Stimulated activated memory B cell treated with anti-CD40 and anti-IgM and Interleukin-4, amounts not matched to agents 10 μg/mL and 1 μg/mL and 100 μg/mL, for 72 hours (primary cell): ENCODE measurements at regions not wholly inside any gene's neighbourhood (a gene's known extent, or its start where the extent isn't known, plus 50 kb on each side); places are given as distances from the start of the nearest gene placed in this dataset.
"Not testable (repeated sequence)": the region's sequence is repeated elsewhere in the genome, so short reads cannot be mapped to it uniquely, and the experiment has no call there.

Experiments used
- ATAC-seq: fragments of 150-1000 bp; cut with Tn5 transposase; 2 replicates; pipeline ENCODE4 v1.10.0; 2021
- H3K27ac Mint-ChIP-seq: one replicate; pipeline ENCODE4 v1.8.0; 2022; ENCODE audit warnings: mild to moderate bottlenecking, mixed read lengths
- H3K27me3 Mint-ChIP-seq: one replicate; pipeline ENCODE4 v1.8.0; 2022; ENCODE audit warnings: mixed read lengths
- H3K36me3 Mint-ChIP-seq: one replicate; pipeline ENCODE4 v1.8.0; 2022; ENCODE audit warnings: mixed read lengths
- H3K4me1 Mint-ChIP-seq: one replicate; pipeline ENCODE4 v1.8.0; 2022; ENCODE audit warnings: mixed read lengths
- H3K4me3 Mint-ChIP-seq: one replicate; pipeline ENCODE4 v1.8.0; 2022; ENCODE audit warnings: mild to moderate bottlenecking, moderate library complexity, mixed read lengths
- H3K9me3 Mint-ChIP-seq: one replicate; pipeline ENCODE4 v1.8.0; 2022; ENCODE audit warnings: mixed read lengths

DNA sequence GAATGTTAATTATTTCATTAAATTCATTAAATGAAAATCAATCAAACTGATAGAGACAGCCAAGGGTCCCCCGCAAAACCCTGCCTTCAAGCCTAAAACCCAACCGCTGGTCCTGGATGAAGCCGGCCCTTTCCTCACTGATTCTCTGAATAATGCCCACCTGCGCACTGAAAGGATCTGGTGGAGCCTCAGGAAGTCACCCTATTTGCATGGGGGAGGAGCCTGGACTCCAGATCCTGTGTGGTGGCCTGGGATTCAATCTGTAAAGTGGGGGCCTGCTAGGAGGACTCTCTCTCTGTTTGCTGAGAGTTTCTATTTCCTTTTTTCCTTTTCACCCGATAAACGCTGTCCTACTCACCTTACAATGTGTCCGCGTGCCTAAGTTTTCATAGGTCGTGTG, 97.9 kb upstream of the ADAMTS3 start:
- Mint-ChIP-seq H3K9me3 (no peaks in the 10 kb centered on the region), H3K27ac (no peak overlapping the region), H3K4me3 (no peak overlapping the region), H3K27me3 (peaks cover 15% of the 10 kb centered on the region), H3K4me1 (no peaks in the 10 kb centered on the region), H3K36me3 (no peaks in the 10 kb centered on the region)
- ATAC-seq, result no peak

DNA sequence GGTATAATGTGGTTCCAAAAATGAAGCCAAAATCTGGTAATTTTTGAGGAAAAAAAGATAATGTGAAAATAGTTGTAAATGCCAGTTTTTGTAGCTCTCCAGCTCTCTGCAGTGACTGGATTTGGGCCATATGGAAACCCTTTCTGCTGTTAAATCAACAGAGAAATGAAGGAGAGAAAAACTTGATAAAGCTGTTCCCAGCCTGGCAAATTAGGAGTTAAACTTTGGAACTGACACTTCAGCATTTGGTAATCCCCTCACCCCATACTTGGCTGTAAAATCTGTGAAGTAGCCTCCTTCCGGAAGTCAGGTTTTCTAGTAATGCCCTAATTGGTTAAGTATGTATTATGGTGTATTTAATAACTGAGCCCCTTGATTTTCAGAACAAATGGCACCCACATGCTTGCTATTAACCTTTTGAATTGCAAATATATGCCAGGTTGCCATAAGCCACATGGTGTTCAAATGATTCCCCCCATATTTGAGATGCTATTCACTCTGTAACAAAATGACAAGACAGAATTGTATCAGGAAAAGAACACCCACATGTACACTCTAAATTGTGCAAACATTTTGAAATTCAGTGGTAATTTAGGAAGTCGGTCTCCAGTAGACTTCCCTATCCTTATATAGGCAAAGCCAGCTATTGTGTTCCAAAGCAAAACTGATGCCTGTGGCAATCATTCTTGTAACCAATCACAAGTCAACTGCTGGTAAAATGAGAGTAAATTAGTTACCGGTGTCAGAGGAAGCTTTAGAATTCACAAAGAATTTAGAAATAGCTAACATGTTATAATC, 96.3 kb upstream of the ADAMTS3 start:
- Mint-ChIP-seq H3K9me3 (no peaks in the 10 kb centered on the region), H3K27me3 (peaks cover 15% of the 10 kb centered on the region), H3K27ac (no peak overlapping the region), H3K36me3 (no peaks in the 10 kb centered on the region), H3K4me3 (no peak overlapping the region), H3K4me1 (no peaks in the 10 kb centered on the region)
- no peak for ATAC-seq

DNA sequence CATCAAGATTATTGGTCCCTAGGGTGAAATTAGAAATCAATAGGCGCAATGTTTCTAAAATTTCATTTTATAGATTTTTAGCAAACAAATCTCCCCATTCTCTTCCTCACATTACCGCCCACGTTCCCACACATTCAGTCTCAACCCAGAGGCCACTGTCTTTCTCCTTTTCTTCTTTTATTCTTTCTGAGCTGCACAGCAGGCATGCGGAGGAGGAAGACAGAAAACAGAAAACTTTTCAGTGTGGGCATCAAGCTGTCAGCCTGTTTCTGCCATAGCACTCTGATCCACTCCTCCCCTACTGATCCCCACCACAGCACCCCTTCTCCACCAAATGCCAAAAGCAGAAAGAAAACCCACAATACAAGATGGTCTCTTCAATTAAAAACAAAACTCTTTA, 94.8 kb upstream of the ADAMTS3 start:
- no peaks in the 10 kb centered on the region for H3K4me1 Mint-ChIP-seq
- no peaks in the 10 kb centered on the region for H3K9me3 Mint-ChIP-seq
- peaks cover 15% of the 10 kb centered on the region for H3K27me3 Mint-ChIP-seq
- no peak overlapping the region for H3K4me3 Mint-ChIP-seq
- ATAC-seq, result no peak
- no peak overlapping the region for H3K27ac Mint-ChIP-seq
- H3K36me3 Mint-ChIP-seq, result no peaks in the 10 kb centered on the region

DNA sequence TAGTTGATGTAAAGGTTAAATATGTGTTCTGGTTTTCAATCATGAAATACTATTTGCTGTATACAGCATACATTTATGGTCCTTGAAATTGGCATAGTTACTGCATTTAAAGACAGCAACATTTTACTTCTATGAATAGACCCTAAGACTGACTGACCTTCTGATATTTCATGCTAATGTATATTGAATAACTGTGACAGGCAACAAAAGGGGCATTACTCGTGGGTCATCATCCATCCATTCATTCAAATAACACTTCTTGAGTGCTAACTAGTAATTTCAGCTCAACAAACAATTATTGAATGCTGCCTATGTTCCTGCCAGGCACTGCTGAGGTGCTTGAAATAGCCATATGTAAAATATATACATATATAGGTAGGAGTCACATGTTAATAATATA, 92.8 kb upstream of the ADAMTS3 start:
- Mint-ChIP-seq H3K27me3 (peaks cover 15% of the 10 kb centered on the region), H3K36me3 (no peaks in the 10 kb centered on the region), H3K27ac (no peak overlapping the region), H3K4me1 (no peaks in the 10 kb centered on the region), H3K4me3 (no peak overlapping the region), H3K9me3 (no peaks in the 10 kb centered on the region)
- no peak for ATAC-seq

GRCh38 chr4:72641611-72642010, 72.6 kb upstream of the ADAMTS3 start:
- ATAC-seq, result peak; percentile 27
- no peak overlapping the region for H3K4me3 Mint-ChIP-seq

DNA sequence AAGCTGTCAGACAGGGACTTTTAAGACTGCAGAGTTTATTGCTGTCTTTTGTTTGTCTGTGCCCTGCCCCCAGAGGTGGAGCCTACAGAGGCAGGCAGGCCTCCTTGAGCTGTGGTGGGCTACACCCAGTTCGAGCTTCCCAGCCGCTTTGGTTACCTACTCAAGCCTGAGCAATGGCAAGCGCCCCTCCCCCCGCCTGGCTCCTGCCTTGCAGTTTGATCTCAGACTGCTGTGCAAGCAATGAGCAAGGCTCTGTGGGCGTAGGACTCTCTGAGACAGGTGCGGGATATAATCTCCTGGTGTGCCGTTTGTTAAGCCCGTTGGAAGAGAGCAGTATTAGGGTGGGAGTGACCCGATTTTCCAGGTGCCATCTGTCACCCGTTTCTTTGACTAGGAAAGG, 67.8 kb upstream of the ADAMTS3 start:
- not testable (repeated sequence) for ATAC-seq, H3K36me3 Mint-ChIP-seq, H3K9me3 Mint-ChIP-seq, H3K27me3 Mint-ChIP-seq, H3K4me3 Mint-ChIP-seq, H3K4me1 Mint-ChIP-seq, H3K27ac Mint-ChIP-seq

More at GRCh38 chr4:72641611-72642010, 72.6 kb upstream of the ADAMTS3 start:
- no peaks in the 10 kb centered on the region for H3K27me3 Mint-ChIP-seq
- no peaks in the 10 kb centered on the region for H3K4me1 Mint-ChIP-seq
- H3K27ac Mint-ChIP-seq, result no peak overlapping the region
- H3K9me3 Mint-ChIP-seq, result peaks cover 3% of the 10 kb centered on the region
- no peaks in the 10 kb centered on the region for H3K36me3 Mint-ChIP-seq

DNA sequence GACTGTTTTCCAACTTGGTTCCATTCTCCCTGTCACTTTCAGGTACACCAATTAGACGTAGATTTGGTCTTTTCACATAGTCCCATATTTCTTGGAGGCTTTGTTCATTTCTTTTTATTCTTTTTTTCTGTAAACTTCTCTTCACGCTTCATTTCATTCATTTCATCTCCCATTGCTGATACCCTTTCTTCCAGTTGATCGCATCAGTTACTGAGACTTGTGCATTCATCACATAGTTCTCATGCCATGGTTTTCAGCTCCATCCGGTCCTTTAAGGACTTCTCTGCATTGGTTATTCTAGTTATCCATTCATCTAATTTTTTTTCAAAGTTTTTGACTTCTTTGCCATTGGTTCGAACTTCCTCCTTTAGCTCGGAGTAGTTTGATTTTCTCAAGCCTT, 66.9 kb upstream of the ADAMTS3 start:
- not testable (repeated sequence) for H3K4me3 Mint-ChIP-seq, H3K36me3 Mint-ChIP-seq, ATAC-seq, H3K27me3 Mint-ChIP-seq, H3K9me3 Mint-ChIP-seq, H3K4me1 Mint-ChIP-seq, H3K27ac Mint-ChIP-seq

GRCh38 chr4:72632253-72632652, 63.2 kb upstream of the ADAMTS3 start:
- not testable (repeated sequence) for H3K4me3 Mint-ChIP-seq, ATAC-seq

DNA sequence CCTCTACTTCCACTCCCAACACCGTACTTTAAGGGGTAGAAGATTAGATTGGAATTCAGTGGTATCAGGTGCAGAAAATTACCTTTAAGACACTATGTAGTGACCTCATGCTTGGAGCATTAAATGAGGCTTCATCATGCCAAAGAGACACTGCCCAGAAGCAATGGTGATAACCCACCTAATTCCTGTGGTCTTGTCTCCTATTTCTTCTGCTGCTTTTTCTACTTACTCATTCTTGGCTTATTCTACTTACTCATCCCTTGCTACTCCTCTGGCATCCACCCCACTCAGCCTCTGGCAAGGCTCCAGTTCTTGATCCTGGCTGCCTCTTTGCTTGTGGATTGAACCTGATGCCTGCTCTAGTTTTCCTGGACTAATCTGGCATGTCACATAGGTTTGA, 62.3 kb upstream of the ADAMTS3 start:
- H3K9me3 Mint-ChIP-seq, result peaks cover 2% of the 10 kb centered on the region
- ATAC-seq, result no peak
- no peaks in the 10 kb centered on the region for H3K27me3 Mint-ChIP-seq
- H3K4me1 Mint-ChIP-seq, result no peaks in the 10 kb centered on the region
- no peak overlapping the region for H3K4me3 Mint-ChIP-seq
- no peak overlapping the region for H3K27ac Mint-ChIP-seq
- no peaks in the 10 kb centered on the region for H3K36me3 Mint-ChIP-seq

More at GRCh38 chr4:72632253-72632652, 63.2 kb upstream of the ADAMTS3 start:
- not testable (repeated sequence) for H3K4me1 Mint-ChIP-seq, H3K36me3 Mint-ChIP-seq, H3K27ac Mint-ChIP-seq, H3K9me3 Mint-ChIP-seq, H3K27me3 Mint-ChIP-seq

GRCh38 chr4:72629540-72629939, 60.5 kb upstream of the ADAMTS3 start:
- Mint-ChIP-seq H3K4me3 (no peak overlapping the region), H3K4me1 (no peaks in the 10 kb centered on the region), H3K27ac (no peak overlapping the region), H3K9me3 (peaks cover 5% of the 10 kb centered on the region), H3K36me3 (no peaks in the 10 kb centered on the region), H3K27me3 (no peaks in the 10 kb centered on the region)
- ATAC-seq, result no peak

DNA sequence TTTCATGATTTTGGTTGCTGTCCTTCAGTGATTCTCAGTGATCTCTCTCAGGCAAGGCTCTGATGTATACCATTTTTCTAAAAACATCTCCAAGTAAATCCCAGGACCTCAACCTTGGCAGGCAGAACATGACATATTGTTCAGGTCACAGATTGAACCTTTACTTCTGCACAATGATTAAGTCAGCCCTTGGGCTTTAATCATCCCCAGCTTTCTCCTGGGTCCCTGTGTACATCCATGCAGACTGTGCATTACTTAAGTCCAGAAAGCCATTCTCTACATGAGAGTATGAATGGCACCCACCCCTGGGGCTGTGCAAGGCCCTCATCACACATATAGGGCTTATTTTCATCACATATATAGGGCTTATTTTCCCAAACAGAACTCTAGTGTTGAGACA, 58.7 kb upstream of the ADAMTS3 start:
- Mint-ChIP-seq H3K4me1 (no peaks in the 10 kb centered on the region), H3K9me3 (peaks cover 5% of the 10 kb centered on the region), H3K36me3 (no peaks in the 10 kb centered on the region), H3K27ac (no peak overlapping the region), H3K4me3 (no peak overlapping the region), H3K27me3 (no peaks in the 10 kb centered on the region)
- ATAC-seq, result no peak
